ENCODE measurements at regions not wholly inside any gene's neighbourhood (a gene's known extent, or its start where the extent isn't known, plus 50 kb on each side); places are given as distances from the start of the nearest gene placed in this dataset.

DNA sequence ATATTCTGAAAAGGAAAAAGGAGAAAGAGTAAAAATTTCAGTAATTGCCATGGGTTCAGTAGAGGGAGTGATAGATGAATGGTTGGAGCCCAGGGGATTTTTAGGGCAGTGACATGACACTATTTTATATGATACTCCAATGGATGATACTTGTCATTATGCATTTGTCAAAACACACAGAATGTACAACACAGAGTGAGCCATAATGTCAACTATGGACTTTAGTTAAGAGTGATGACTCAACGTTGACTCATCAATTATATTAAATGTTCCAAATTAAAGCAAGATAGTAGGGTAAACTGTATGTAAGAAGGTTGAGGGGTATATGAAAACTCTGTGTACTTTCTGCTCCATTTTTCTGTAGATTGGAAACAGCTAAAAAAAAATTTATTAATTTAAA, 586.4 kb downstream of the TAF11L14 start:
- TF ChIP-seq CTCF (tag by site-specific recombination; IDR thresholded peaks at IDR 0.05) (no peak), SALL2 (tag by site-specific recombination; IDR thresholded peaks at IDR 0.05; ENCODE audit: borderline replicate concordance) (no peak)

All from HEK293 (cell line).